ENCODE measurements at regions not wholly inside any gene's neighbourhood (a gene's known extent, or its start where the extent isn't known, plus 50 kb on each side); places are given as distances from the start of the nearest gene placed in this dataset.

- no peak for DNase-seq (ENCODE audit: low read depth in 2 of 2)
These were observed 66.3 kb upstream of the SP4 start for GRCh38 chr7:21361413-21362125.

- DNase-seq (ENCODE audit: low read depth in 2 of 2): no peak
These were observed 63.0 kb upstream of the SP4 start for GRCh38 chr7:21364801-21365271.

GRCh38 chr7:21365866-21366624, 61.8 kb upstream of the SP4 start:
- DNase-seq (ENCODE audit: low read depth in 2 of 2): no peak

- no peak for DNase-seq (ENCODE audit: low read depth in 2 of 2)
These were observed 60.8 kb upstream of the SP4 start for GRCh38 chr7:21367081-21367480.

GRCh38 chr7:21367537-21367936, 60.3 kb upstream of the SP4 start:
- DNase-seq (ENCODE audit: low read depth in 2 of 2): no peak

- DNase-seq (ENCODE audit: low read depth in 2 of 2): no peak
These were observed 59.6 kb upstream of the SP4 start for GRCh38 chr7:21368317-21368716.

GRCh38 chr7:21370283-21370982, 57.5 kb upstream of the SP4 start:
- DNase-seq (ENCODE audit: low read depth in 2 of 2): no peak

GRCh38 chr7:21371360-21371759, 56.5 kb upstream of the SP4 start:
- no peak for DNase-seq (ENCODE audit: low read depth in 2 of 2)

GRCh38 chr7:21373031-21373430, 54.9 kb upstream of the SP4 start:
- no peak for DNase-seq (ENCODE audit: low read depth in 2 of 2)

GRCh38 chr7:21374134-21374533, 53.7 kb upstream of the SP4 start:
- no peak for DNase-seq (ENCODE audit: low read depth in 2 of 2)

- no peak for DNase-seq (ENCODE audit: low read depth in 2 of 2)
These were observed 50.3 kb upstream of the SP4 start for GRCh38 chr7:21377545-21377944.
